ENCODE measurements at regions not wholly inside any gene's neighbourhood (a gene's known extent, or its start where the extent isn't known, plus 50 kb on each side); places are given as distances from the start of the nearest gene placed in this dataset.

DNA sequence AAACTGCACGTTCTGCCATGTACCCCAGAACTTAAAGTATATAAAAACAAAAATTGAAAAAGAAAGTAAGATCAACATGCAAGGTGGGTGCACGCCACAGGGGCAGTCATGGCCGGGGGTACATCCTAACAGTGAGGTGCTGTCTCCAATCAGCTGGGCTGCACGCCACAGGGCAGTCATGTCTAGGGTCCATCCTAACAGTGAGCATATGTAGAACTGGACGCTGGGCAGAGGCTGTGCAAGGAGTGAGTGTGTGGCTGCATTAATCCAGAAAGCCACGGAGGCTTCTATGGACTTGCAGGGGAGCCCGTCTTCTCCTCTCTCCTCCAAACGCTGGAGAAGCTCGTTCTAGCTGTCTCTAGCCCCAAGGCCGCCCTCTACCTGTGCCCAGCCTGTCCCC lies 1105.0 kb downstream of the BRD1 start:
- no peak for DNase-seq (ENCODE audit: extremely low read depth, low read depth)
- TF ChIP-seq, protein P1, sequence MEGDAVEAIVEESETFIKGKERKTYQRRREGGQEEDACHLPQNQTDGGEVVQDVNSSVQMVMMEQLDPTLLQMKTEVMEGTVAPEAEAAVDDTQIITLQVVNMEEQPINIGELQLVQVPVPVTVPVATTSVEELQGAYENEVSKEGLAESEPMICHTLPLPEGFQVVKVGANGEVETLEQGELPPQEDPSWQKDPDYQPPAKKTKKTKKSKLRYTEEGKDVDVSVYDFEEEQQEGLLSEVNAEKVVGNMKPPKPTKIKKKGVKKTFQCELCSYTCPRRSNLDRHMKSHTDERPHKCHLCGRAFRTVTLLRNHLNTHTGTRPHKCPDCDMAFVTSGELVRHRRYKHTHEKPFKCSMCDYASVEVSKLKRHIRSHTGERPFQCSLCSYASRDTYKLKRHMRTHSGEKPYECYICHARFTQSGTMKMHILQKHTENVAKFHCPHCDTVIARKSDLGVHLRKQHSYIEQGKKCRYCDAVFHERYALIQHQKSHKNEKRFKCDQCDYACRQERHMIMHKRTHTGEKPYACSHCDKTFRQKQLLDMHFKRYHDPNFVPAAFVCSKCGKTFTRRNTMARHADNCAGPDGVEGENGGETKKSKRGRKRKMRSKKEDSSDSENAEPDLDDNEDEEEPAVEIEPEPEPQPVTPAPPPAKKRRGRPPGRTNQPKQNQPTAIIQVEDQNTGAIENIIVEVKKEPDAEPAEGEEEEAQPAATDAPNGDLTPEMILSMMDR (IDR thresholded peaks at IDR 0.05; ENCODE audit: low read depth, low read length, missing control alignments), result no peak
- no peak overlapping the region for H3K4me3 ChIP-seq (replicated peaks; ENCODE audit: low read depth, low read length)

DNA sequence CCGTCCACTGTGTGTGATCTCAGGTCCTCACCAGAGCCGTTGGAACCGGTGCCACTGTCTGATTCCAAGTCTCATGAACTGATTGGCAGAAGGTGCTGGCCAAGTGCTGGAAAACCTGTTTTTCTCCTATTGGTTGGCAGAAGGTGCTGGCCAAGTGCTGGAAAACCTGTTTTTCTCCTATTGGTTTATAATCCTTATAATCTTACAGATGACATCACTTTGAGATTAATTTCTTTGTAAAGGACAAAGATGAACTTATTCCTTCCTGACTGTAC lies 1106.3 kb downstream of the BRD1 start:
- no peak for DNase-seq (ENCODE audit: extremely low read depth, low read depth)
- TF ChIP-seq, protein P1 (IDR thresholded peaks at IDR 0.05; ENCODE audit: low read depth, low read length, missing control alignments), result no peak

DNA sequence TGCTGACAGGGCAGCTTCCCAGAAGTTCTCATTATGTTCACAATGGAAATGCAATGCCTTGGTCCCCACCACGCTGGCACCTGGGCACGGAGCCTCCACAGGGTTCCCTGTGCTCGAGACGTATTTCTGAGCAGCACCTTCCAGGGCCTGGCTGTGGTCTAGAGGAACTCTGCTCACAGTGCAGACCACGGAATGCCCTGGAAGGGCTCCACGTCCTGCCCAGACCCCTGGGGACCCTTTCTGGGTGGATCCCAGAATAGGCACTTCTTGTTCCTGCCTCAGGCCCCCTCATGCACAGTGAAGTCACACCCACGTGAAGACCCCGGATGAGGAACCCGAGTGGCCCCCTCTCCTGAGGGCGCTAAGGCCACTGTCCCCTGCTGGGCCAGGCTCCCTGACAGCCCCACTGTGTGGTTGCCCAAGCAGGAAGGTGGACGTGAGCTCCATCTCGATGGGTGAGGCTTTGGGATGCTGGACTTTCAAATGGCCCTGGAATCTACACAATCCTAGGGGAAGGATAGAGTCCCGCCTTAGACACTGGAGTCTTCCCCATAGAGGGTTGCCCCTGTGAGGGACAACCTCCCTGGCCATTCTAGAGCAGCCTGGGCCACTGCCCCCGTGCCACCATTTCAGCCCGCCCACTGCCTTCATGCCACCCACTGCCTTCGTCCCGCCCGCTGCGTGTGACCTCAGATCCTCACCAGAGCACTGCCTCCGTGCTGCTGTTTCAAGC lies 1106.8 kb downstream of the BRD1 start:
- no peak for DNase-seq (ENCODE audit: extremely low read depth, low read depth)
- H3K4me3 ChIP-seq (replicated peaks; ENCODE audit: low read depth, low read length), result no peak overlapping the region
- TF ChIP-seq, protein P1 (IDR thresholded peaks at IDR 0.05; ENCODE audit: low read depth, low read length, missing control alignments), result no peak

More for the DNA sequence above, 1106.3 kb downstream of the BRD1 start:
- no peak overlapping the region for H3K4me3 ChIP-seq (replicated peaks; ENCODE audit: low read depth, low read length)

DNA sequence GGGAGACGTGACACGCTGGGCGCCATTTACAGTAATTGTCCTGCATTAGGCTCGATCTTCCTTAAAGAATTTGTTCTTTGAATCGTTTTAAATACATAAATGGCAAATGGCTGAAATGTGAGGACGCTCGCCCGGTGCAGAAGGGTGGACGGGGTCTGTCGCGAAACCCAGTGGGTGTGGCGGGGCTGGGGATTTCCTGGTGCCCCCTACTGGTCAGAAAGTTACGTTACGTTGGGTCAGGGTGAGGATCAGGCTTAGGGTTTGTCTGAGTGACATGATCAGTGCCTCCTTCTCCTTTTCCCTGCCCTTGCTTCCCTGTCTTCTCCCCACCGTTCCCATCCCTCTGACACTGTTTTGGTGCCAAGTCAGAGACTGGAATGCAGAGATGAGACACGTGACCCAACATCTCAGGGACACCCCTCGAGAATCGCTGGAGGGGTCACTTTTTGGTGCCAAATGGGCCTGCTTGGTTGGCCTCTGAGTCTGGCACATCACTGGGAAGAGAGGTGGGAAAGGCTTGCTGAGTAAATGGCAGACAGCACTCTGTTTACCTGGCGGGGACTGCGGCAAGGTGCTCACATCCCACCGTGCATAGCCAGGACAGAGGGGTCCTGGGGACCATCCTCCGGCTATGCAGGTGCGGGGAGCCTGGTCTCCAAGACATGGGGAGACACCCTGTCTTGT lies 1107.6 kb downstream of the BRD1 start:
- TF ChIP-seq, protein P1 (IDR thresholded peaks at IDR 0.05; ENCODE audit: low read depth, low read length, missing control alignments), result no peak
- no peak for DNase-seq (ENCODE audit: extremely low read depth, low read depth)
- no peak overlapping the region for H3K4me3 ChIP-seq (replicated peaks; ENCODE audit: low read depth, low read length)

DNA sequence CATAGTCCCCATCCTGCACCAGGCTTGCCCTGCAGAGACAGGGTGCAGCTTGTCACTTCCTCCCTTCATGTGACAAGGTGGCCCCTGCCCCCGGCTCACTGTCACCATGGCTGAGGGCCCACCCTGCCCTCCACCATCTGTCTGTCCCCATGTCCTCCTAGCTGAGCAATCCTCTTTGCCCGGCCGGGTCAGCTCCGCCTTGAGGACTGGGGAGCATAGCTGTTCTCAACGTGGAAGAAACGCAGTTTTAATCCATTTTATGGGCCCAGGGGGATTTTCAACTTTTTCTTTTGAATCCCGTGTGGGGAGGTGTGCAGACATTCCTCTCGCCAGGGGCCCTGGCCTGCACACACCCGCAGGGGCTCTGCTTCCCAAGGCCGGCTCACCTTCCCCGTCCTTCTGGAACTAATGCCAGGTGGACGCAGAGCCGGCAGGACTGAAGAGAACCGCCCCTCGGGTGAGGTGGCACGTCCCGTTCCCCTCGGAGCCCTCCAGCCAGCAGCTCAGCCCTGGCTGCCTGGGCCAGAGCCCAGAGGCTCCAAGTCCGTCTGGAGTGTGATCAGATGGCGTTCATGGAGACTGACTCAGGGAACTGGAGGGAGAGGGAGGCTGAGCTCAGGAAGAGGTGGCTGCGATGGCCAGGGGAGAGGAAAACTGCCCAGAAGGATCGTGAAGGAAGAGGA lies 1108.7 kb downstream of the BRD1 start:
- no peak for DNase-seq (ENCODE audit: extremely low read depth, low read depth)
- TF ChIP-seq, protein P1 (IDR thresholded peaks at IDR 0.05; ENCODE audit: low read depth, low read length, missing control alignments), result no peak
- no peak overlapping the region for H3K4me3 ChIP-seq (replicated peaks; ENCODE audit: low read depth, low read length)

DNA sequence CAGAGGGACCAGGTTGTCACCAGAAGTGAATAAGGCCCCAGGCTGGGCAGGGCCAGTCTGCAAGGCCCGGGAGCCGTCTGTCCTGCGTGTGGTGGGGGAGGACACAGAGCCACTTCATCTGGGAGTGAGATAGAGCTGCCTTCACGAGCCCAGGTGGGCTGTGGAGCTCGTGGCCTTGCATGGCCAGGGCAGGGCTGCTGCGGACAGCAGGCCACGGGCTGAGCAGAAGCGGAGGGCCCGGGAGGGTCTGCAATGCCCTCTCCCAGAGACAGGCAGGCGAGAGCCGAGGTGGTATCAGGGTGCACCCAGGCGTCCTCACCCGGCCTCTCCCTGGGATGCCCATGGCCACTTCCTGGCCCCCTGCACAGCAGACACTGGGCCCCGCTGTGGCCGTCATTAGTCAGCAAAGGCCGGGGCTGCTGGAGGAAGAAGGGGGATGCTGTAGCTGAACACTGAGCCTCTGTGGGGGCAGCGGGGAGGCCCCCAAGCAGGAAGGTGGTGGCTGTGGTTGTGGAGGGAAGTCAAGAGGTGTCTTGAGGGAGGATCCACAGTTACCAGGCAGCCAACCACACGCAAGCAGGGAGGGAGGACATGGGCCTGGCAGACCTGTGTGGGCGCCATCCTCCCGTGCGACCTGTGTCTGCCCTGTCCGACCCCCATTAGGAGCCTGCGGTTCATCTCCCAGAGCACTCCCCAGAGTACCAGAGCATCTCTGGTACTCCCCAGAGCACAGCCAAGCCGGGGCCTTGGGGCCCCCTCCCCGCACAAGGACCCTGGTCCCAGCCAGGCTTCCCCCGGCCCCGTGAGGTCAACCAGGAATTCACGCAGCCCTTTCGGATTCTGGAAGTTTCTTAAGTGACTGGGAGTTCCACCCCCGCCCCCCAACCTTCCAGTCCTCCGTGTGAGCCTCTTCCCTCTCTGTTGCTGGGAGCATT lies 1109.5 kb downstream of the BRD1 start:
- TF ChIP-seq, protein P1 (IDR thresholded peaks at IDR 0.05; ENCODE audit: low read depth, low read length, missing control alignments), result no peak
- no peak for DNase-seq (ENCODE audit: extremely low read depth, low read depth)
- H3K4me3 ChIP-seq (replicated peaks; ENCODE audit: low read depth, low read length), result no peak overlapping the region
